ENCODE measurements at regions not wholly inside any gene's neighbourhood (a gene's known extent, or its start where the extent isn't known, plus 50 kb on each side); places are given as distances from the start of the nearest gene placed in this dataset.
"Not testable (repeated sequence)": the region's sequence is repeated elsewhere in the genome, so short reads cannot be mapped to it uniquely, and the experiment has no call there.

DNA sequence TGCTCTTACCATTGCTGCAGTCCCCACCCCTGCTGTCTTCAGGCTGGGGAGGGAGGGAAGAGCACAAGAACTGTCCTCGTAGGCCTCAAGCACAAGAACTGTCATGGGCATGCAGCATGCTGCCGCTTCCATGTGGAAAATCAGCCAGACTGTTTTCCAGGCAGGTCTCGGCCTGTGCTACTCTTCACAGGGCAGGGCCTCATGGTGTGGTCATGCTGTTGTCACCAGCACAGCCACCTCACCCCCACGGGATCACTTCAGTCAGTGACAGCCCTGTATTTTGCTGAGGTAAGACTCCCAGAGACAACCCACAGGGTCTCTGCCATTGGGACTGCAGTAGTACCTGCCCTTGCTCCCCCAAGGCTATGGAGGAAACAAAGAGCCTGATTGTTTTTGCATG lies 205.3 kb downstream of the NAP1L3 start:
- Histone ChIP-seq H3K27me3 (ENCODE audit: control insufficient read depth in 2 of 2, insufficient read depth in 2 of 2, low read length in 2 of 2) (no peaks in the 10 kb centered on the region), H3K9me3 (ENCODE audit: control insufficient read depth in 2 of 3, low read length in 3 of 3) (no peaks in the 10 kb centered on the region), H3K27ac (ENCODE audit: low read depth, low read length) (no peak overlapping the region), H3K4me1 (ENCODE audit: control insufficient read depth in 2 of 2, insufficient read depth in 2 of 2, low read length in 2 of 2) (no peaks in the 10 kb centered on the region), H3K36me3 (ENCODE audit: control insufficient read depth in 2 of 3, insufficient read depth in 3 of 3, low read length in 3 of 3) (no peaks in the 10 kb centered on the region), H3K4me3 (ENCODE audit: low read length) (no peak overlapping the region)
- ChIA-PET CTCF (no interaction called here), POLR2A (no interaction called here)
- H3K4me3 Mint-ChIP-seq: no peak overlapping the region
- ATAC-seq (no peak), DNase-seq (no peak)
- H3K36me3 Mint-ChIP-seq: no peaks in the 10 kb centered on the region
- peaks cover 0 to 4% (median 0%) of the 10 kb centered on the region in 11 donors for H3K9me3 Mint-ChIP-seq
- intact Hi-C loops (cut with micrococcal nuclease): no loop called here
- H3K27me3 Mint-ChIP-seq: no peaks in the 10 kb centered on the region
- H3K27ac Mint-ChIP-seq: no peak overlapping the region
- no peaks in the 10 kb centered on the region for H3K4me1 Mint-ChIP-seq

- Mint-ChIP-seq H3K9me3 (peaks cover 0 to 2% (median 0%) of the 10 kb centered on the region in 11 donors), H3K36me3 (no peaks in the 10 kb centered on the region), H3K27ac (no peak overlapping the region), H3K27me3 (no peaks in the 10 kb centered on the region), H3K4me1 (no peaks in the 10 kb centered on the region), H3K4me3 (no peak overlapping the region)
- no peak overlapping the region for H3K27ac ChIP-seq (ENCODE audit: low read depth, low read length)
- POLR2A ChIA-PET: no interaction called here
- H3K27me3 ChIP-seq (ENCODE audit: control insufficient read depth in 2 of 2, insufficient read depth in 2 of 2, low read length in 2 of 2): no peaks in the 10 kb centered on the region
- DNase-seq (no peak), ATAC-seq (no peak)
- intact Hi-C loops (cut with micrococcal nuclease): no loop called here
- no peaks in the 10 kb centered on the region for H3K36me3 ChIP-seq (ENCODE audit: control insufficient read depth in 2 of 3, insufficient read depth in 3 of 3, low read length in 3 of 3)
- H3K4me1 ChIP-seq (ENCODE audit: control insufficient read depth in 2 of 2, insufficient read depth in 2 of 2, low read length in 2 of 2): no peaks in the 10 kb centered on the region
- CTCF ChIA-PET: no interaction called here
- no peaks in the 10 kb centered on the region for H3K9me3 ChIP-seq (ENCODE audit: control insufficient read depth in 2 of 3, low read length in 3 of 3)
- no peak overlapping the region for H3K4me3 ChIP-seq (ENCODE audit: low read length)
These were observed 207.0 kb downstream of the NAP1L3 start for GRCh38 chrX:93466383-93466782.

DNA sequence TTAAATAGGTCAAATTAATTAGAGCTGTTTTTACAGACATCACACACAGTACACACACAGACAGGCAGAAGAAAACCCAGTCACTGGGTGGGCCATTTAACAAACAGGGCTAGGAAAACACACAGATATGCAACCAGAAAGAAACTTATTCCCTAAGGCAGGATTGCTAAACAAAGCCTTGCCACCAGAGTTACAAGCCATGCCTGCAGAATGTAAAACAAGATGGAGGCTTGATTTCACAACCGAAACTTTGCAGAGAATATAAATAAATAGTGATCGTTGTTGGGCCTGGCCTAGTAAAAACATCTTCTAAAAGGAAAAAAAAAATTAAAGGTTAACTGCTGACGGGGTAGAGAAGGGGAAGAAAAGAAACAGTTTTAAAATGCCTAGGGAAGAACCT lies 212.3 kb downstream of the NAP1L3 start:
- H3K9me3 Mint-ChIP-seq: peaks cover 0 to 3% (median 0%) of the 10 kb centered on the region in 11 donors
- Histone ChIP-seq H3K4me3 (ENCODE audit: low read length) (no peak overlapping the region), H3K9me3 (ENCODE audit: control insufficient read depth in 2 of 3, low read length in 3 of 3) (no peaks in the 10 kb centered on the region), H3K27me3 (ENCODE audit: control insufficient read depth in 2 of 2, insufficient read depth in 2 of 2, low read length in 2 of 2) (no peaks in the 10 kb centered on the region), H3K36me3 (ENCODE audit: control insufficient read depth in 2 of 3, insufficient read depth in 3 of 3, low read length in 3 of 3) (no peaks in the 10 kb centered on the region), H3K27ac (ENCODE audit: low read depth, low read length) (no peak overlapping the region), H3K4me1 (ENCODE audit: control insufficient read depth in 2 of 2, insufficient read depth in 2 of 2, low read length in 2 of 2) (no peaks in the 10 kb centered on the region)
- H3K4me3 Mint-ChIP-seq: no peak overlapping the region
- intact Hi-C loops (cut with micrococcal nuclease): no loop called here
- H3K27ac Mint-ChIP-seq: no peak overlapping the region
- POLR2A ChIA-PET: no interaction called here
- ATAC-seq (no peak), DNase-seq (no peak)
- H3K27me3 Mint-ChIP-seq: no peaks in the 10 kb centered on the region
- CTCF ChIA-PET: no interaction called here
- no peaks in the 10 kb centered on the region for H3K36me3 Mint-ChIP-seq
- no peaks in the 10 kb centered on the region for H3K4me1 Mint-ChIP-seq

- Histone ChIP-seq H3K4me1 (ENCODE audit: control insufficient read depth in 2 of 2, insufficient read depth in 2 of 2, low read length in 2 of 2) (no peaks in the 10 kb centered on the region), H3K27ac (ENCODE audit: low read depth, low read length) (no peak overlapping the region), H3K36me3 (ENCODE audit: control insufficient read depth in 2 of 3, insufficient read depth in 3 of 3, low read length in 3 of 3) (no peaks in the 10 kb centered on the region), H3K4me3 (ENCODE audit: low read length) (no peak overlapping the region), H3K27me3 (ENCODE audit: control insufficient read depth in 2 of 2, insufficient read depth in 2 of 2, low read length in 2 of 2) (no peaks in the 10 kb centered on the region), H3K9me3 (ENCODE audit: control insufficient read depth in 2 of 3, low read length in 3 of 3) (no peaks in the 10 kb centered on the region)
- Mint-ChIP-seq H3K27me3 (no peaks in the 10 kb centered on the region), H3K4me1 (no peaks in the 10 kb centered on the region), H3K27ac (no peak overlapping the region), H3K4me3 (no peak overlapping the region), H3K9me3 (peaks cover 0 to 8% (median 0%) of the 10 kb centered on the region in 11 donors), H3K36me3 (no peaks in the 10 kb centered on the region)
- no peak for DNase-seq
- POLR2A ChIA-PET: no interaction called here
- intact Hi-C loops (cut with micrococcal nuclease): no loop called here
- ATAC-seq: no peak
- CTCF ChIA-PET: no interaction called here
These were observed 218.9 kb downstream of the NAP1L3 start for GRCh38 chrX:93454509-93454908.

DNA sequence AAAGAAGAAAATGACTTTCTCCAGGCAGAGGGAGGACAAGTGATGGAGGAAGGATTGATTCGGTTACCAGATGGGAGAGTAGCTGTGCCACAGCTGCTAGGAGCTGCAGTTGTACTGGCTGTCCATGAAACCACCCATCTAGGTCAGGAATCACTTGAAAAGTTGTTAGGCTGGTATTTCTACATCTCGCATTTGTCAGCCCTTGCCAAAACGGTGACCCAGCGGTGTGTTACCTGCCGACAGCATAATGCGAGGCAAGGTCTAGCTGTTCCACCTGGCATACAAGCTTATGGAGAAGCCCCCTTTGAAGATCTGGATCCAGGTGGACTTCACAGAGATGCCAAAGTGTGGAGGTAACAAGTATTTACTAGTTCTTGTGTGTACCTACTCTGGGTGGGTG lies 238.7 kb downstream of the NAP1L3 start:
- H3K36me3 ChIP-seq (ENCODE audit: control insufficient read depth in 2 of 3, insufficient read depth in 3 of 3, low read length in 3 of 3); H3K27ac ChIP-seq (ENCODE audit: low read depth, low read length); H3K27me3 Mint-ChIP-seq; H3K27me3 ChIP-seq (ENCODE audit: control insufficient read depth in 2 of 2, insufficient read depth in 2 of 2, low read length in 2 of 2); DNase-seq; H3K4me1 ChIP-seq (ENCODE audit: control insufficient read depth in 2 of 2, insufficient read depth in 2 of 2, low read length in 2 of 2); H3K36me3 Mint-ChIP-seq; H3K9me3 Mint-ChIP-seq; H3K27ac Mint-ChIP-seq; H3K9me3 ChIP-seq (ENCODE audit: control insufficient read depth in 2 of 3, low read length in 3 of 3); H3K4me3 Mint-ChIP-seq; intact Hi-C loops (cut with micrococcal nuclease); H3K4me1 Mint-ChIP-seq; ATAC-seq; H3K4me3 ChIP-seq (ENCODE audit: low read length); CTCF ChIA-PET: not testable (repeated sequence)
- POLR2A ChIA-PET: interaction anchor here (0.7 kb wide), 1 partner anchor 1932 kb away, joined by 3 read pairs; no protein-coding TSS in a partner anchor

- Mint-ChIP-seq H3K27ac (no peak overlapping the region), H3K4me1 (no peaks in the 10 kb centered on the region), H3K9me3 (peaks cover 0 to 4% (median 0%) of the 10 kb centered on the region in 11 donors), H3K27me3 (no peaks in the 10 kb centered on the region), H3K4me3 (no peak overlapping the region), H3K36me3 (no peaks in the 10 kb centered on the region)
- no peaks in the 10 kb centered on the region for H3K9me3 ChIP-seq (ENCODE audit: control insufficient read depth in 2 of 3, low read length in 3 of 3)
- intact Hi-C loops (cut with micrococcal nuclease): no loop called here
- POLR2A ChIA-PET: no interaction called here
- H3K27me3 ChIP-seq (ENCODE audit: control insufficient read depth in 2 of 2, insufficient read depth in 2 of 2, low read length in 2 of 2): no peaks in the 10 kb centered on the region
- DNase-seq: no peak
- no peak for ATAC-seq
- H3K36me3 ChIP-seq (ENCODE audit: control insufficient read depth in 2 of 3, insufficient read depth in 3 of 3, low read length in 3 of 3): no peaks in the 10 kb centered on the region
- no peaks in the 10 kb centered on the region for H3K4me1 ChIP-seq (ENCODE audit: control insufficient read depth in 2 of 2, insufficient read depth in 2 of 2, low read length in 2 of 2)
- CTCF ChIA-PET: no interaction called here
- H3K27ac ChIP-seq (ENCODE audit: low read depth, low read length): no peak overlapping the region
- H3K4me3 ChIP-seq (ENCODE audit: low read length): no peak overlapping the region
These were observed 244.9 kb downstream of the NAP1L3 start for GRCh38 chrX:93428497-93428896.

DNA sequence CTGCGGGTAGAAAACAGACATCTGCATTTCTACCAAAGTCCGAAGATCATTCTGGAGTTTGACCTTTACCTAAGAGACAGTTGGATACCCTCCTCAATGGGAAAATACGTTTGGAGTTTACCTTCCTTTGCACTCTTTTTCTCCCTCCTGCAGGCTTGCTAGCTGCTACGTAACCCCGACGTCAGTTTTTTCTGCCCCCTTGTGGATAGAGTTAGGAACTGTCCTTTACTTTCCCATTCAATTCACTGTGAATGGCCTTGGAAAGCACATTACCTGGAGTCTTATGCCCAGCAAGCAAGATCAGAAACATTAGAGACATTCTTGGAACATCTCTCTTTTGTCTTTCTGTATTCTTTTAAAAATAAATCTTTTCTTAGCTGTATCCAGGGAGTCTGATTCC lies 250.7 kb downstream of the NAP1L3 start:
- ChIA-PET CTCF (no interaction called here), POLR2A (interaction anchor here (0.6 kb wide), 1 partner anchor 277 kb away, joined by 3 read pairs; no protein-coding TSS in a partner anchor)
- H3K27ac ChIP-seq (ENCODE audit: low read depth, low read length): no peak overlapping the region
- Mint-ChIP-seq H3K4me1 (no peaks in the 10 kb centered on the region), H3K4me3 (no peak overlapping the region), H3K36me3 (no peaks in the 10 kb centered on the region), H3K27me3 (no peaks in the 10 kb centered on the region), H3K27ac (no peak overlapping the region), H3K9me3 (peaks cover 0 to 3% (median 0%) of the 10 kb centered on the region in 11 donors)
- intact Hi-C loops (cut with micrococcal nuclease): no loop called here
- ATAC-seq (no peak), DNase-seq (peak in 1 of 9 donors; percentile 4)
- no peaks in the 10 kb centered on the region for H3K4me1 ChIP-seq (ENCODE audit: control insufficient read depth in 2 of 2, insufficient read depth in 2 of 2, low read length in 2 of 2)
- H3K9me3 ChIP-seq (ENCODE audit: control insufficient read depth in 2 of 3, low read length in 3 of 3): no peaks in the 10 kb centered on the region
- H3K36me3 ChIP-seq (ENCODE audit: control insufficient read depth in 2 of 3, insufficient read depth in 3 of 3, low read length in 3 of 3): no peaks in the 10 kb centered on the region
- H3K27me3 ChIP-seq (ENCODE audit: control insufficient read depth in 2 of 2, insufficient read depth in 2 of 2, low read length in 2 of 2): no peaks in the 10 kb centered on the region
- H3K4me3 ChIP-seq (ENCODE audit: low read length): no peak overlapping the region
